ENCODE measurements at regions not wholly inside any gene's neighbourhood (a gene's known extent, or its start where the extent isn't known, plus 50 kb on each side); places are given as distances from the start of the nearest gene placed in this dataset.

DNA sequence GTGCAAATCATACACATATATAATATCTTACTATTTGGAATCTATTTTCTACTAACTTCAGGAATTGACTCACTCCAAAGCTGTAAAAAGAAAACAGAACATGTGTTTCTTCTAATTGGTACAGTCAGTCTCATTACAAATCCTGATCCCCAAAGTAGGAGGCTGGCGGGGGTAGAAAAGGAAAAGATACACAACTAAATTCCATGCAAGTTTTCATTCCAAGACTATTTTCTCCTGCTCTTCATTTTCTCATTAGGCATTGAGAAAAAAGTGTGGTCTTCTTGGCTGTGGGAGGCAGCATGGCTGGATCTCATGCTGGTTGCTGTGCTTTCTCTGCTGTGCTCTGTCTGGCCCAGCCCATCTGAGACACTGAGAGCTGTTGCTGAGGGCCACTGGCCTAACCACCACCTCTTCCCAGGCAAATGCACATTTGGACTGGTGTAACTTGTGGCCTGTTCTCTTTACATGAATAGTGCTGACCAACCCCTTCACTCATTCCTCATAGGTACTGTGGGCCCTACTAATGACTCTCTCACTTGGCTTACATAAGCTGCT is 1107.5 kb upstream of the B3GALT2 start:
- Histone ChIP-seq H3K9me3 (no peaks in the 10 kb centered on the region), H3K36me3 (no peaks in the 10 kb centered on the region), H3K4me3 (no peak overlapping the region), H3K27me3 (no peaks in the 10 kb centered on the region), H3K27ac (no peak overlapping the region), H3K4me1 (no peaks in the 10 kb centered on the region)
- DNase-seq: no peak
- intact Hi-C loops (cut with DNase I; ENCODE audit: low total_unique reads): no loop called here
- TF ChIP-seq, protein P1, sequence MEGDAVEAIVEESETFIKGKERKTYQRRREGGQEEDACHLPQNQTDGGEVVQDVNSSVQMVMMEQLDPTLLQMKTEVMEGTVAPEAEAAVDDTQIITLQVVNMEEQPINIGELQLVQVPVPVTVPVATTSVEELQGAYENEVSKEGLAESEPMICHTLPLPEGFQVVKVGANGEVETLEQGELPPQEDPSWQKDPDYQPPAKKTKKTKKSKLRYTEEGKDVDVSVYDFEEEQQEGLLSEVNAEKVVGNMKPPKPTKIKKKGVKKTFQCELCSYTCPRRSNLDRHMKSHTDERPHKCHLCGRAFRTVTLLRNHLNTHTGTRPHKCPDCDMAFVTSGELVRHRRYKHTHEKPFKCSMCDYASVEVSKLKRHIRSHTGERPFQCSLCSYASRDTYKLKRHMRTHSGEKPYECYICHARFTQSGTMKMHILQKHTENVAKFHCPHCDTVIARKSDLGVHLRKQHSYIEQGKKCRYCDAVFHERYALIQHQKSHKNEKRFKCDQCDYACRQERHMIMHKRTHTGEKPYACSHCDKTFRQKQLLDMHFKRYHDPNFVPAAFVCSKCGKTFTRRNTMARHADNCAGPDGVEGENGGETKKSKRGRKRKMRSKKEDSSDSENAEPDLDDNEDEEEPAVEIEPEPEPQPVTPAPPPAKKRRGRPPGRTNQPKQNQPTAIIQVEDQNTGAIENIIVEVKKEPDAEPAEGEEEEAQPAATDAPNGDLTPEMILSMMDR (IDR thresholded peaks at IDR 0.05): no peak

DNA sequence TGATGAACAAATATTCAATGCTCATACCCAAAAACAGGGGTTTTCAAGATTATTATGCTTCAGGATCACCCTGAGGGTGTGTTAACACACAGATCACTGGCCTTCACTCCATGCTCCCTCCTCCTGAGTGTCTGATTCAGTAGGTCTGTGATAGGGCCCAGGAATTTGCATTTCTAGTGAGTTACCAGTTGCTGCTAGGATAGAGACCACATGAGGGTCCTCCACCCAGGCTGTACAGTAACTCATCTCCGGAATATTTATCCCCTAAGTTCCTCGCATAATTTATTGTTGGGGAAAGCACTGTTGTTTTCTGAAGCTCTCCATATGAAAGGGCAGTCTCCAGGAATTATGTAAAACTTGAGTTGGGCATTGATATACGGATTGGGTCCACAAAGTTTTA is 1106.6 kb upstream of the B3GALT2 start:
- H3K4me3 ChIP-seq: no peak overlapping the region
- no peaks in the 10 kb centered on the region for H3K9me3 ChIP-seq
- no peaks in the 10 kb centered on the region for H3K36me3 ChIP-seq
- H3K27me3 ChIP-seq: no peaks in the 10 kb centered on the region
- no peak for DNase-seq
- no peak overlapping the region for H3K27ac ChIP-seq
- H3K4me1 ChIP-seq: no peaks in the 10 kb centered on the region
- intact Hi-C loops (cut with DNase I; ENCODE audit: low total_unique reads): no loop called here
- TF ChIP-seq, protein P1 (IDR thresholded peaks at IDR 0.05): no peak

DNA sequence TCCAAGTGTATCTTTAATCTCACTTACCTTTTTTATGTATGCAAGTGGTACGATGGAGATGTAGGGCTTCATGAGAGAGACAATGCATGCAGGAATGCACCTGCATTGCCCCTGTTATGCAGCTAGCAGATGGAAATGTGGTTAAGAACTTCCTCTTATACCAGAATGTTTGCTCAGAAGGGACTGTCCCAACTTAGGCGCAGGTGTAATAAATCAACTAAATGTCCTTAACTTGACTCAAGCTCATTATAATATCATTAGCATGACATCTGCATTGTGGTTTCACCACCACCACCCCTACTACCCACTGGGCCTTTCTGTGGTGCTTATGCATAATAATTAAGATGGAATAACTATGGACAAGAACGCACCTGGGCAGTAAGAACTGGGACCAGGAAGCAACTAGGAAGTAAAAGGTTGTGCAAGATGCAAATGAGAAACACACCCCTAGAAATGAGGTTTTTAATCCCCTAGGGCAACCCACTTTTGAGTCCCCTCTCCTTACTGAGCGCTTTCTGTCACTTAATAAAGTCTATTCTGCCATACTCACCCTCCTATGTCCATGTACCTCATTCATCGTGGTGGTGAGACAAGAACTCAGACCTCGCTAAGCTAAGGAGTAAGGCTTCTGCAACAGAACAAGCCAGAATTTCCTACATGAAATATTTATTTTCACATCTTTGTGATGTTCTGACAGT is 1103.3 kb upstream of the B3GALT2 start:
- TF ChIP-seq, protein P1 (IDR thresholded peaks at IDR 0.05): no peak
- H3K4me3 ChIP-seq: no peak overlapping the region
- H3K9me3 ChIP-seq: no peaks in the 10 kb centered on the region
- H3K36me3 ChIP-seq: no peaks in the 10 kb centered on the region
- no peak for DNase-seq
- H3K27ac ChIP-seq: no peak overlapping the region
- intact Hi-C loops (cut with DNase I; ENCODE audit: low total_unique reads): no loop called here
- H3K27me3 ChIP-seq: no peaks in the 10 kb centered on the region
- no peaks in the 10 kb centered on the region for H3K4me1 ChIP-seq

DNA sequence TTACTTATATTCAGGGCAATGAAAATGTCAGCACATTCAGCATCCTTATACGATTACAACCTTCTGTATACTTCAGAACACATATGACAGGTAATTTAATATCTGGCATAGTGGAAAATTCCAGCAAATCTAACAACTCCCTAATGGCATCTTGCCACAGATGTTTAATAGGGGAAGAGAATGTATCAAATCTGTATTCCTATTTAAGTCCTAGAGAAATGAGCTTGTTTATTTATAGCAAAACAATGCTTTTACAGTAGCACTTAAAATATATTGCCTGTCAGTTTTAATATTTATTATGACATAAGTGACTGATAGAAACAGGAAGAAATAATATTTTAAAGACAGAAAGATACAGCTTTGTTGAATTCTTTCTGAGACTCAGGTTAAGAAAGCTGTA is 1101.8 kb upstream of the B3GALT2 start:
- H3K9me3 ChIP-seq: no peaks in the 10 kb centered on the region
- no peaks in the 10 kb centered on the region for H3K4me1 ChIP-seq
- TF ChIP-seq, protein P1 (IDR thresholded peaks at IDR 0.05): no peak
- H3K27ac ChIP-seq: no peak overlapping the region
- H3K4me3 ChIP-seq: no peak overlapping the region
- H3K36me3 ChIP-seq: no peaks in the 10 kb centered on the region
- intact Hi-C loops (cut with DNase I; ENCODE audit: low total_unique reads): no loop called here
- H3K27me3 ChIP-seq: no peaks in the 10 kb centered on the region
- no peak for DNase-seq

DNA sequence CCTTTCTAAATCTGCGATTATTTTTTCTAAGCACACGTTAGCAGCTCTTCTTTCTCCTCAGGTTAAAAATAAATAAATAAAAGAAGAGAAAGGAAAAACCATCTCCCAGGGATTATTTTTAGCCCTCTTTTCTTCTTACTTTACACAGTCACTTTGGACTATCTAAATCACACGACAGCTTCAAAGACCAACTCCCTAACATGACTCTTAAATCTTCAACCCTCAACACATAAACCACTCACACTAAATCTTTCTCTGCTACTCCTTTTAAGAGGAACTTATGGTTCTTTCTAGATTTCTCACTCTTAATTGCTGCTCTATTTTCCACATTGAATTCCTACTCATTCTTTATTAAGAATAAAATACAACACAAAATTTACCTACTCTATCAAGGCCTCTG is 1095.0 kb upstream of the B3GALT2 start:
- no peaks in the 10 kb centered on the region for H3K9me3 ChIP-seq
- DNase-seq: no peak
- no peaks in the 10 kb centered on the region for H3K27me3 ChIP-seq
- TF ChIP-seq, protein P1 (IDR thresholded peaks at IDR 0.05): no peak
- intact Hi-C loops (cut with DNase I; ENCODE audit: low total_unique reads): no loop called here
- no peak overlapping the region for H3K4me3 ChIP-seq
- no peak overlapping the region for H3K27ac ChIP-seq
- no peaks in the 10 kb centered on the region for H3K4me1 ChIP-seq
- no peaks in the 10 kb centered on the region for H3K36me3 ChIP-seq

Measured in tibial artery (tissue), 4 donors.